HFF-Myc (cell line): ENCODE measurements at regions not wholly inside any gene's neighbourhood (a gene's known extent, or its start where the extent isn't known, plus 50 kb on each side); places are given as distances from the start of the nearest gene placed in this dataset.

ENCODE experiments used
- DNase-seq: peaks from one replicate; pipeline ENCODE4 v3.0.0-alpha.2; 2011; ENCODE audit warnings: low read depth; ENCODE audit errors: extremely low read depth
- H3K4me3 ChIP-seq: replicated peaks from 2 replicates; pipeline ENCODE4 v1.5.1; 2011; ENCODE audit warnings: low read depth, mild to moderate bottlenecking, control low read depth, low read length
- CTCF ChIP-seq: IDR thresholded peaks from 2 replicates; pipeline ENCODE4 v1.5.1; 2012; ENCODE audit warnings: mild to moderate bottlenecking, low read depth, low read length, control low read depth; ENCODE audit errors: missing control alignments

GRCh38 chr9:29001006-29001405 lies 1427.7 kb upstream of the C9orf72 start:
- DNase-seq = no peak
- H3K4me3 ChIP-seq = no peak overlapping the region
- no peak for TF ChIP-seq CTCF

GRCh38 chr9:29004988-29005387 lies 1431.7 kb upstream of the C9orf72 start:
- no peak for TF ChIP-seq CTCF
- DNase-seq = no peak
- H3K4me3 ChIP-seq = no peak overlapping the region

GRCh38 chr9:29006628-29007027 lies 1433.3 kb upstream of the C9orf72 start:
- H3K4me3 ChIP-seq = no peak overlapping the region
- no peak for TF ChIP-seq CTCF
- DNase-seq = no peak

GRCh38 chr9:29012911-29013310 lies 1439.6 kb upstream of the C9orf72 start:
- no peak for TF ChIP-seq CTCF
- DNase-seq = no peak
- H3K4me3 ChIP-seq = no peak overlapping the region

- H3K4me3 ChIP-seq = no peak overlapping the region
- no peak for TF ChIP-seq CTCF
- DNase-seq = no peak
Observed at GRCh38 chr9:29021632-29022031, 1448.4 kb upstream of the C9orf72 start.

GRCh38 chr9:29038332-29038731 lies 1465.1 kb upstream of the C9orf72 start:
- DNase-seq = no peak
- TF ChIP-seq CTCF = no peak
- H3K4me3 ChIP-seq = no peak overlapping the region

GRCh38 chr9:29039258-29039657 lies 1466.0 kb upstream of the C9orf72 start:
- TF ChIP-seq CTCF = no peak
- no peak for DNase-seq
- no peak overlapping the region for H3K4me3 ChIP-seq
